Transverse colon (tissue), 4 donors: ENCODE measurements at regions not wholly inside any gene's neighbourhood (a gene's known extent, or its start where the extent isn't known, plus 50 kb on each side); places are given as distances from the start of the nearest gene placed in this dataset.

ENCODE experiments used
- DNase-seq: peaks from one replicate; pipeline ENCODE4 v3.0.0-alpha.2; 2019
- H3K27ac ChIP-seq, 4 donors: fragments of 200-600 bp; sonication (generic); 2 replicates each; pipeline ENCODE4 v1.5.1; 2016 to 2018; ENCODE audit warnings: inconsistent platforms in 4 of 4
- H3K27me3 ChIP-seq: fragments of 200-600 bp; sonication (generic); 2 replicates; pipeline ENCODE4 v1.5.1; 2017; ENCODE audit warnings: inconsistent platforms
- H3K36me3 ChIP-seq, 4 donors: fragments of 200-600 bp; sonication (generic); 2 replicates each; pipeline ENCODE4 v1.5.1; 2017 to 2019; ENCODE audit warnings: inconsistent platforms in 4 of 4
- H3K4me1 ChIP-seq, 4 donors: fragments of 200-600 bp; sonication (generic); 2 replicates each; pipeline ENCODE4 v1.5.1; 2017 to 2020; ENCODE audit warnings: inconsistent platforms in 4 of 4
- H3K4me3 ChIP-seq, 4 donors: fragments of 200-600 bp; sonication (generic); 1 replicate in 1 of 4; 2 replicates in 3 of 4; pipeline versions ENCODE4 v1.5.1 to v1.6.1; 2017 to 2019; ENCODE audit warnings: inconsistent platforms in 4 of 4
- H3K9me3 ChIP-seq, 2 donors: fragments of 200-600 bp; sonication (generic); 2 replicates each; pipeline ENCODE4 v1.5.1; 2017 to 2019; ENCODE audit warnings: inconsistent platforms in 2 of 2
- EP300 ChIP-seq: sonication (generic); formaldehyde crosslinking; IDR thresholded peaks from one replicate; pipeline ENCODE4 v1.6.1; 2017; ENCODE audit warnings: antibody characterized with exemption, low read depth
- POLR2A ChIP-seq: fragments of 450-650 bp; IDR thresholded peaks from one replicate; pipeline ENCODE4 v1.6.1; 2016; ENCODE audit warnings: antibody characterized with exemption, mild to moderate bottlenecking, moderate library complexity
- POLR2AphosphoS5 ChIP-seq, 3 donors: sonication (generic); formaldehyde crosslinking; IDR thresholded peaks; one replicate each; pipeline ENCODE4 v1.6.1; 2016; ENCODE audit warnings: antibody characterized with exemption in 3 of 3
- WGBS, 2 donors: methylation state at CpG; one replicate each; pipeline ENCODE4 v1.1.5; 2018; ENCODE audit warnings: low coverage in 1 of 2; 5-methylcytosine and 5-hydroxymethylcytosine counted together
- in situ Hi-C, 4 donors: fragments of 200-750 bp; cut with MboI; loops; one replicate each; pipeline versions ENCODE4 v1.15.0 to v1.15.1; 2017; ENCODE audit warnings: low sequenced_read_pairs in 3 of 4, low pct_ligation_motif_present in 1 of 4, low pct_unique_long_range_greater_than_20kb in 1 of 4
- intact Hi-C: fragments of 100-400 bp; cut with DNase I; formaldehyde crosslinking; loops from one replicate; pipeline ENCODE4 v1.15.1; 2023; ENCODE audit warnings: low total_unique reads
- TF ChIP-seq, protein P1 (sequence below), 5 experiments: fragments of 200-600 bp in 3 of 5; fragments of 450-650 bp in 2 of 5; sonication (generic) in 3 of 5; IDR thresholded peaks; 1 replicate in 2 of 5; 2 replicates in 3 of 5; pipeline ENCODE4 v1.5.1; 2016 to 2017; ENCODE audit warnings: antibody characterized with exemption in 5 of 5, inconsistent platforms in 3 of 5, mild to moderate bottlenecking in 2 of 5, moderate library complexity in 1 of 5

DNA sequence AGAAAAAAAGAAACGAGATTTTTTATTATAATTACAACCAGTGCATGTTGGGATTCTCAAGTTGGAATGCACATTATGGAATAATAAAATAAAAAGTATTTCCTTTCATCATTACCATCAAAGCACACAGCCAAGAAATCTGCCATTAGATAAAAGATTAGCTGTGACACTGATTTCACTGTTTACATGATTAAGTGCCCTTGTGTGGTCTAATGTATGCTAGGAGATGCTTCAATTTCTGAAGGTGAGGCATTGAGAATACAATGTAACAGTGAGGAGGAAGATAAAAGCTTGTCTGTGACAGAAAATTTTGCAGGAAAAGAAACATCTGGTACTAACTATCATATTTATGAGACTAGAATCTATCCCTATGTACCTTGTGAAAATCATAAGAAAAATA, 409.7 kb upstream of the PRMT6 start:
- intact Hi-C loops, result no loop called here
- Histone ChIP-seq H3K27ac (no peak overlapping the region), H3K4me3 (no peak overlapping the region), H3K27me3 (no peaks in the 10 kb centered on the region), H3K9me3 (no peaks in the 10 kb centered on the region), H3K36me3 (no peaks in the 10 kb centered on the region), H3K4me1 (no peaks in the 10 kb centered on the region)
- in situ Hi-C loops, result no loop called here
- no peak for DNase-seq
- TF ChIP-seq EP300, result no peak
- TF ChIP-seq POLR2AphosphoS5 (IDR thresholded peaks at IDR 0.05), result no peak
- no peak for TF ChIP-seq POLR2A
- TF ChIP-seq, protein P1, sequence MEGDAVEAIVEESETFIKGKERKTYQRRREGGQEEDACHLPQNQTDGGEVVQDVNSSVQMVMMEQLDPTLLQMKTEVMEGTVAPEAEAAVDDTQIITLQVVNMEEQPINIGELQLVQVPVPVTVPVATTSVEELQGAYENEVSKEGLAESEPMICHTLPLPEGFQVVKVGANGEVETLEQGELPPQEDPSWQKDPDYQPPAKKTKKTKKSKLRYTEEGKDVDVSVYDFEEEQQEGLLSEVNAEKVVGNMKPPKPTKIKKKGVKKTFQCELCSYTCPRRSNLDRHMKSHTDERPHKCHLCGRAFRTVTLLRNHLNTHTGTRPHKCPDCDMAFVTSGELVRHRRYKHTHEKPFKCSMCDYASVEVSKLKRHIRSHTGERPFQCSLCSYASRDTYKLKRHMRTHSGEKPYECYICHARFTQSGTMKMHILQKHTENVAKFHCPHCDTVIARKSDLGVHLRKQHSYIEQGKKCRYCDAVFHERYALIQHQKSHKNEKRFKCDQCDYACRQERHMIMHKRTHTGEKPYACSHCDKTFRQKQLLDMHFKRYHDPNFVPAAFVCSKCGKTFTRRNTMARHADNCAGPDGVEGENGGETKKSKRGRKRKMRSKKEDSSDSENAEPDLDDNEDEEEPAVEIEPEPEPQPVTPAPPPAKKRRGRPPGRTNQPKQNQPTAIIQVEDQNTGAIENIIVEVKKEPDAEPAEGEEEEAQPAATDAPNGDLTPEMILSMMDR (IDR thresholded peaks at IDR 0.05), result no peak
- 42 to 48% methylated on average over 1 of the region's 1 CpG for WGBS, 2 donors

- H3K27ac ChIP-seq, result no peak overlapping the region
- TF ChIP-seq POLR2A, result no peak
- TF ChIP-seq, protein P1 (IDR thresholded peaks at IDR 0.05), result no peak
- no peak for TF ChIP-seq EP300
- no peaks in the 10 kb centered on the region for H3K36me3 ChIP-seq
- H3K4me3 ChIP-seq, result no peak overlapping the region
- in situ Hi-C loops, result loop anchor here in 1 of 4 donors (25.0 kb wide), 1 partner anchor 89 kb away; no protein-coding TSS in a partner anchor
- no peak for DNase-seq
- intact Hi-C loops, result no loop called here
- H3K9me3 ChIP-seq, result no peaks in the 10 kb centered on the region
- H3K27me3 ChIP-seq, result no peaks in the 10 kb centered on the region
- WGBS, 2 donors, result 74 to 79% methylated on average over 4 of the region's 4 CpGs
- no peaks in the 10 kb centered on the region for H3K4me1 ChIP-seq
These were observed 405.3 kb upstream of the PRMT6 start for GRCh38 chr1:106651028-106651762.

GRCh38 chr1:106659490-106660244, 396.8 kb upstream of the PRMT6 start:
- in situ Hi-C loops, result loop anchor here in 1 of 4 donors (25.0 kb wide), 1 partner anchor 97 kb away; no protein-coding TSS in a partner anchor
- intact Hi-C loops, result no loop called here
- Histone ChIP-seq H3K27ac (no peak overlapping the region), H3K36me3 (no peaks in the 10 kb centered on the region), H3K4me3 (no peak overlapping the region), H3K4me1 (no peaks in the 10 kb centered on the region), H3K27me3 (no peaks in the 10 kb centered on the region), H3K9me3 (no peaks in the 10 kb centered on the region)
- WGBS, 2 donors, result 50 to 59% methylated on average over 1 to 6 of the region's 6 CpGs
- TF ChIP-seq, protein P1 (IDR thresholded peaks at IDR 0.05), result no peak
- TF ChIP-seq POLR2A, result no peak
- no peak for TF ChIP-seq POLR2AphosphoS5 (IDR thresholded peaks at IDR 0.05)
- TF ChIP-seq EP300, result no peak
- DNase-seq, result no peak

DNA sequence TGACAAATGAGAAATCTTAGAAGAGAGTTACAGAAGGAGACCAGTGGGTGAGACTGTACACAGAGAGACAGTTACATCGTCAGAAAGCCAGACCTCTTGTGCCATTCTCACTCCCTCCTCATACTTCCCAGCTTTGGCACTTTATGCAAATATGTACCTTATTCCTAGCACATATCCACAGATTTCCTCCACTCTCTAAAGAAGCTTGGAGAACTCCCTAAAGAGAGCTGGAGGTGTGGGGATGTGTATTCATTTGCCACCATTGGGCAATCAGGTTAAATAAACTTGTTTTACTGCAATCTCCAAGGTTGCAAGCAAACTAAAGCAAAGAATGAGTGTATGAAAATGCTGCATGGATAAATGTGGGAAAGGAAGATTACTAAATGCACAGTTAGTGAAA, 380.9 kb upstream of the PRMT6 start:
- Histone ChIP-seq H3K27ac (no peak overlapping the region), H3K27me3 (no peaks in the 10 kb centered on the region), H3K4me3 (no peak overlapping the region), H3K9me3 (no peaks in the 10 kb centered on the region), H3K36me3 (no peaks in the 10 kb centered on the region), H3K4me1 (no peaks in the 10 kb centered on the region)
- in situ Hi-C loops (no loop called here), intact Hi-C loops (no loop called here)
- WGBS, 2 donors, result 51% methylated on average over 1 of the region's 1 CpG; no CpG with 5 or more reads in 1 of the 2 donors
- TF ChIP-seq EP300 (no peak), POLR2A (no peak), POLR2AphosphoS5 (IDR thresholded peaks at IDR 0.05) (no peak)
- TF ChIP-seq, protein P1 (IDR thresholded peaks at IDR 0.05), result no peak
- DNase-seq, result no peak
